ENCODE measurements at regions not wholly inside any gene's neighbourhood (a gene's known extent, or its start where the extent isn't known, plus 50 kb on each side); places are given as distances from the start of the nearest gene placed in this dataset.

- TF ChIP-seq CTCF (IDR thresholded peaks at IDR 0.05 in 8 of 11, conservative IDR thresholded peaks at IDR 0.05 in 3 of 11) (no peak), POLR2A (IDR thresholded peaks at IDR 0.05) (no peak), POLR2AphosphoS5 (IDR thresholded peaks at IDR 0.05) (no peak)
These were observed 455.0 kb downstream of the BRD1 start for GRCh38 chr22:49372530-49373288.

All from spleen (tissue), 7 donors.